ENCODE measurements at regions not wholly inside any gene's neighbourhood (a gene's known extent, or its start where the extent isn't known, plus 50 kb on each side); places are given as distances from the start of the nearest gene placed in this dataset.

DNA sequence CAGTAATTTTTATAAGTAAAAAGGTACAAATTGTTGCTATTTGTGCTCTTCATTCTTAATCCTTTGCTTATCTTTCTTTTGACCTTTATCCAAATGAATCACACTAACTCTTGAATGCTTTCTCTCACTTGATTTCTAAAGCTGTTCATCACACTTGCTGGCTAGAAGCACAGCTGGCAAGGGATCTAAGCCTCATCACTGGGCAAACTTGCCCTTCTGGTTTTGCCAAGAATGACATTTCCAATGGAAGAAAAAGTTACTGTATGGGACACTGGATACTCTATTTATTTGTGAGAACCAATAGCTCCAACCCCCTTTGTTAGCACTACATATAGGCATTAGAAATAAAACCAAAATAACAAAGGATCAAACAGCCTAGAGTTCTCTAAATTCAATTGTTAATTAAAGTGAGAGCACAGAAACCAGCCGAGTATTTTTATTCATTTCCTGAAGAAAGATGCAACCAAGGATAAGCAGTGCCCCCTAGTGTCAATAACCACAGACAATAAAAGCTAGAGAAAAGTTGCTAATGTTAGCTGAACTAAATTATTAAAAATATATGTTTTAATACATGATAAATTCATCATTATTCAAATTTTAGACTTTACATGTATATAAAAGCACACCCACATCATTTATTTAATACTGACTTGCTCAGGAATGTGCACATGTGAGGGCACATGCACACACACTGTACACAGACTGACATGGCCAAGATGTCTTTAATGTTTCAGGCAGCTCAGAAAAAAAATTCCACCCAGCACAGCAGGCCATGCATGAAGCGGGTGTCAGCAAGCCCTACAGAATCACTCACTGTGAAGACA lies 59.8 kb upstream of the POU5F2 start:
- DNase-seq (ENCODE audit: extremely low spot score): no peak
- H3K4me3 ChIP-seq: no peak overlapping the region
- WGBS: 5% methylated on average over 2 of the region's 2 CpGs
- no peaks in the 10 kb centered on the region for H3K9me3 ChIP-seq
- no peaks in the 10 kb centered on the region for H3K27me3 ChIP-seq
- peaks cover 0 to 10% (median 8%) of the 10 kb centered on the region in 4 donors for H3K4me1 ChIP-seq
- no peak overlapping the region for H3K27ac ChIP-seq (replicated peaks in 1 of 4)
- intact Hi-C loops (cut with DNase I): no loop called here
- TF ChIP-seq, protein P1, sequence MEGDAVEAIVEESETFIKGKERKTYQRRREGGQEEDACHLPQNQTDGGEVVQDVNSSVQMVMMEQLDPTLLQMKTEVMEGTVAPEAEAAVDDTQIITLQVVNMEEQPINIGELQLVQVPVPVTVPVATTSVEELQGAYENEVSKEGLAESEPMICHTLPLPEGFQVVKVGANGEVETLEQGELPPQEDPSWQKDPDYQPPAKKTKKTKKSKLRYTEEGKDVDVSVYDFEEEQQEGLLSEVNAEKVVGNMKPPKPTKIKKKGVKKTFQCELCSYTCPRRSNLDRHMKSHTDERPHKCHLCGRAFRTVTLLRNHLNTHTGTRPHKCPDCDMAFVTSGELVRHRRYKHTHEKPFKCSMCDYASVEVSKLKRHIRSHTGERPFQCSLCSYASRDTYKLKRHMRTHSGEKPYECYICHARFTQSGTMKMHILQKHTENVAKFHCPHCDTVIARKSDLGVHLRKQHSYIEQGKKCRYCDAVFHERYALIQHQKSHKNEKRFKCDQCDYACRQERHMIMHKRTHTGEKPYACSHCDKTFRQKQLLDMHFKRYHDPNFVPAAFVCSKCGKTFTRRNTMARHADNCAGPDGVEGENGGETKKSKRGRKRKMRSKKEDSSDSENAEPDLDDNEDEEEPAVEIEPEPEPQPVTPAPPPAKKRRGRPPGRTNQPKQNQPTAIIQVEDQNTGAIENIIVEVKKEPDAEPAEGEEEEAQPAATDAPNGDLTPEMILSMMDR (IDR thresholded peaks at IDR 0.05): peak; percentile 63 to 72 (median 68)
- TF ChIP-seq POLR2A (IDR thresholded peaks at IDR 0.05; ENCODE audit: low read depth): no peak
- TF ChIP-seq POLR2AphosphoS5 (IDR thresholded peaks at IDR 0.05): no peak
- H3K36me3 ChIP-seq: no peaks in the 10 kb centered on the region

DNA sequence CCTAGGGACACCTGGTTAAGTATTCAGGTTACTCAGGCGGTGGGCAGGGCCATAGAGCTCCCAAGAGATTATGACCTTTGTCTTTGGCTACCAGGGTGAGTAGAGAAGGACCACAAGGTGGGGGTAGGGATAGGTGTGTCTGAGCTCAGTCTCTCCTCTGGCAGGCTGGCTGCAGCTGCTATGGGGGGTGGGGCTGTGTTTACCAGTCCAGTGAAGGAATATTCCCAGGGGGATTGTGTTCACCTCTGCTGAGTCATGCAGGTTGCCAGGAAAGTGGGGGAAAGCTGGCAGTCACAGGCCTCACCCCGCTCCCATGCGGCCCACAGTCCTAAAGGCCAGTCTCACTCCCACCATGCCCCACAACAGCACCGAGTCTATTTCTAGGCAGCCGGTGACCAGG lies 53.6 kb upstream of the POU5F2 start:
- peaks cover 3 to 9% (median 6%) of the 10 kb centered on the region in 4 donors for H3K36me3 ChIP-seq
- no peaks in the 10 kb centered on the region for H3K4me1 ChIP-seq
- TF ChIP-seq, protein P1 (IDR thresholded peaks at IDR 0.05): no peak
- TF ChIP-seq POLR2A (IDR thresholded peaks at IDR 0.05; ENCODE audit: low read depth): no peak
- TF ChIP-seq POLR2AphosphoS5 (IDR thresholded peaks at IDR 0.05): no peak
- intact Hi-C loops (cut with DNase I): loop anchor here (5.0 to 10.0 kb wide), 2 partner anchors 190 to 213 kb away; partner anchors contain the start of genes NR2F1 and NR2F1-AS1
- no peak overlapping the region for H3K4me3 ChIP-seq
- H3K27me3 ChIP-seq: no peaks in the 10 kb centered on the region
- no peak overlapping the region for H3K27ac ChIP-seq (replicated peaks in 1 of 4)
- no peaks in the 10 kb centered on the region for H3K9me3 ChIP-seq
- WGBS: 97% methylated on average over 5 of the region's 5 CpGs
- no peak for DNase-seq (ENCODE audit: extremely low spot score)

DNA sequence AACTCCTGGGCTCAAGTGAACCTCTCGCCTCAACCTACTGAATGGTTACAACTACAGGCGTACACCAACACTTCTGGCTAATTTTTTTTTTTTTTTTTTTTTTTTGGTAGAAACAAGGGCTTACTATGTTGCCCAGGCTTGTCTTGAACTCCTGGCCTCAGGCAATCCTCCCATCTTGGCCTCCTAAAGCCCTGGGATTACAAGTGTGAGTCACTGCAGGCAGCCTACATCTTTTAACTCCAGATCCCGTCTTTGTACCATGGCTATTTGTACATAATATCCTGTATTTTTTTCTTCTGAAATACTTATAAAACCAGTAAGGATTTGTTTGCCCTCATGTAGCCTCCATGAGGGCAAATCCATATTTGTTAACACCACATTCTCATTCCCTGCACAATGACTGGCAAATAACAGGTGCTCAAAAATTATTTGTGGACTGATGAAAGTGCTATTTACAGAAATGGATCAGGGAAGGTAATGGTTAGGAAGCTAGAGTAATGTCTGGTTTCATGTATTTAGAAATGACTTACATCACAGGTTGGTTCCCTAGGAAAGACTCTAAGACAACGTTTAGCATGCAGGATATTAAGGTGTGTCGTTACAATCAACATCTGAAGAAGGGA lies 51.9 kb upstream of the POU5F2 start:
- no peak for DNase-seq (ENCODE audit: extremely low spot score)
- H3K27me3 ChIP-seq: no peaks in the 10 kb centered on the region
- H3K36me3 ChIP-seq: peaks cover 3 to 9% (median 6%) of the 10 kb centered on the region in 4 donors
- H3K27ac ChIP-seq (replicated peaks in 1 of 4): no peak overlapping the region
- TF ChIP-seq POLR2A (IDR thresholded peaks at IDR 0.05; ENCODE audit: low read depth) (no peak), EP300 (IDR thresholded peaks at IDR 0.05) (no peak), POLR2AphosphoS5 (IDR thresholded peaks at IDR 0.05) (no peak)
- TF ChIP-seq, protein P1 (IDR thresholded peaks at IDR 0.05): no peak
- peaks cover 0 to under 1% (median 0%) of the 10 kb centered on the region in 4 donors for H3K4me1 ChIP-seq
- intact Hi-C loops (cut with DNase I): loop anchor here (10.0 kb wide), 1 partner anchor 188 kb away; no protein-coding TSS in a partner anchor
- 95% methylated on average over 5 of the region's 5 CpGs for WGBS
- H3K4me3 ChIP-seq: no peak overlapping the region
- no peaks in the 10 kb centered on the region for H3K9me3 ChIP-seq

DNA sequence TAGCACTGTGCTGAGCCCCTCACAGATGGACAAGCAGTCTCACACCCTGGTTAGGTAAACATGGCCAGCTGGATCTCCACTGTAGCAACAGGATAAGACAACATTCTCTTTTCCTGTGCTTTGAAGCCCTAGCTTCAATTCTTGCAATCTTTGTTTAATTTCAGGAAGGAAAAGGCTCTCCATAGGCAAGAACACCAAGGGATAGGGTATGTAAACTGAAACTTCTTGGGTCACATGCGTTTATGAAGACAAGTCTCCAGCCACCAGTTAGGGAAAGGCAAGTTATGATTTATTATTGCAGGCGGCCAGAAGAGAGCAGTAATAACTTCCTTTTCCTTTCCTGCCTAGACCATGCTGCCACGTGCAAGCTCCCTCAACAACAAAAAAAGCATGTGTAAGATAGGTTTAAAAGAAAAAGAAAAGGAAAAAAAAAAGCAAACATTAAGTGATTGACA lies 50.1 kb upstream of the POU5F2 start:
- intact Hi-C loops (cut with DNase I): loop anchor here (10.0 kb wide), 1 partner anchor 187 kb away; no protein-coding TSS in a partner anchor
- 60% methylated on average over 3 of the region's 3 CpGs for WGBS
- H3K36me3 ChIP-seq: peaks cover 3 to 9% (median 6%) of the 10 kb centered on the region in 4 donors
- DNase-seq (ENCODE audit: extremely low spot score): no peak
- H3K4me1 ChIP-seq: peaks cover 0 to 11% (median 0%) of the 10 kb centered on the region in 4 donors
- TF ChIP-seq EP300 (IDR thresholded peaks at IDR 0.05): no peak
- TF ChIP-seq POLR2AphosphoS5 (IDR thresholded peaks at IDR 0.05): no peak
- TF ChIP-seq POLR2A (IDR thresholded peaks at IDR 0.05; ENCODE audit: low read depth): no peak
- TF ChIP-seq, protein P1 (IDR thresholded peaks at IDR 0.05): no peak
- no peaks in the 10 kb centered on the region for H3K9me3 ChIP-seq
- no peak overlapping the region for H3K27ac ChIP-seq (replicated peaks in 1 of 4)
- no peaks in the 10 kb centered on the region for H3K27me3 ChIP-seq
- no peak overlapping the region for H3K4me3 ChIP-seq

All from esophagus muscularis mucosa (tissue), 4 donors.